DOHH2 (cell line): ENCODE measurements at regions not wholly inside any gene's neighbourhood (a gene's known extent, or its start where the extent isn't known, plus 50 kb on each side); places are given as distances from the start of the nearest gene placed in this dataset.
"Not testable (repeated sequence)": the region's sequence is repeated elsewhere in the genome, so short reads cannot be mapped to it uniquely, and the experiment has no call there.

Experiments used
- EZH2phosphoT487 ChIP-seq: fragments of 200-600 bp; sonication (generic); IDR thresholded peaks from 2 replicates; pipeline ENCODE4 v1.6.1; 2017; ENCODE audit warnings: borderline replicate concordance, mild to moderate bottlenecking, antibody characterized with exemption, low read length, moderate library complexity, mixed read lengths
- TF ChIP-seq, protein P1 (sequence below): fragments of 200-600 bp; sonication (generic); IDR thresholded peaks from one replicate; pipeline ENCODE4 v1.5.1; 2014; ENCODE audit warnings: antibody characterized with exemption, mild to moderate bottlenecking, low read depth, low read length; ENCODE audit not compliant: poor library complexity, severe bottlenecking

DNA sequence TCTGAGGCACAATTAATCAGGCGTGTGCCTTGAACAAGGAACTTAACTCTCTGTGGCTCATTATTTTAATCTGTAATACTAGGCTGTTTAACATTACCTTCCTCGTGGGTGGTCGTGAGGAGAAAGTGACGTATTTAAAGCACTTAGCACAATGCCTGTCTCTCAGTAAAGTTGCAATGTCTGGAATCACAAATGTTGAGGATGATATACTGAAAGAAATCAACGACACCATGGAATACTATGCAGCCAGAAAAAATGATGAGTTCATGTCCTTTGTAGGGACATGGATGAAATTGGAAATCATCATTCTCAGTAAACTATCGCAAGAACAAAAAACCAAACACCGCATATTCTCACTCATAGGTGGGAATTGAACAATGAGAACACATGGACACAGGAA is 1320.0 kb upstream of the TMEM132C start:
- TF ChIP-seq, protein P1, sequence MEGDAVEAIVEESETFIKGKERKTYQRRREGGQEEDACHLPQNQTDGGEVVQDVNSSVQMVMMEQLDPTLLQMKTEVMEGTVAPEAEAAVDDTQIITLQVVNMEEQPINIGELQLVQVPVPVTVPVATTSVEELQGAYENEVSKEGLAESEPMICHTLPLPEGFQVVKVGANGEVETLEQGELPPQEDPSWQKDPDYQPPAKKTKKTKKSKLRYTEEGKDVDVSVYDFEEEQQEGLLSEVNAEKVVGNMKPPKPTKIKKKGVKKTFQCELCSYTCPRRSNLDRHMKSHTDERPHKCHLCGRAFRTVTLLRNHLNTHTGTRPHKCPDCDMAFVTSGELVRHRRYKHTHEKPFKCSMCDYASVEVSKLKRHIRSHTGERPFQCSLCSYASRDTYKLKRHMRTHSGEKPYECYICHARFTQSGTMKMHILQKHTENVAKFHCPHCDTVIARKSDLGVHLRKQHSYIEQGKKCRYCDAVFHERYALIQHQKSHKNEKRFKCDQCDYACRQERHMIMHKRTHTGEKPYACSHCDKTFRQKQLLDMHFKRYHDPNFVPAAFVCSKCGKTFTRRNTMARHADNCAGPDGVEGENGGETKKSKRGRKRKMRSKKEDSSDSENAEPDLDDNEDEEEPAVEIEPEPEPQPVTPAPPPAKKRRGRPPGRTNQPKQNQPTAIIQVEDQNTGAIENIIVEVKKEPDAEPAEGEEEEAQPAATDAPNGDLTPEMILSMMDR = not testable (repeated sequence)
- not testable (repeated sequence) for TF ChIP-seq EZH2phosphoT487
